H1 (cell line): ENCODE measurements at regions not wholly inside any gene's neighbourhood (a gene's known extent, or its start where the extent isn't known, plus 50 kb on each side); places are given as distances from the start of the nearest gene placed in this dataset.

Experiments
- CTCF ChIA-PET: fragments of 300-600 bp; sonication (Branson Sonifier 250); formaldehyde crosslinking; loops from one replicate; lab custom pipeline; 2021; ENCODE audit not compliant: partially characterized antibody; lab: Charles Lee
- POLR2A ChIA-PET: fragments of 300-600 bp; sonication (Branson Sonifier 250); formaldehyde crosslinking; loops from one replicate; lab custom pipeline; 2021; ENCODE audit warnings: inconsistent platforms; ENCODE audit not compliant: partially characterized antibody; lab: Charles Lee
- DNase-seq, 2 experiments: peaks; one replicate each; pipeline versions ENCODE4 v3.0.0 to v3.0.0-alpha.2; 2010 to 2022; ENCODE audit warnings: low spot score in 2 of 2, low read depth in 1 of 2, mixed read lengths in 1 of 2
- FAIRE-seq: peaks from 2 replicates; lab custom pipeline; 2011; peaks lifted over from hg19 to GRCh38; lab: Jason Lieb, UNC
- H2AFZ ChIP-seq: 2 replicates; pipeline ENCODE4 v1.8.1; 2012; ENCODE audit warnings: low read length, inconsistent platforms
- H2AK5ac ChIP-seq: 2 replicates; pipeline ENCODE4 v1.6.1; 2013; ENCODE audit warnings: low read depth, low read length
- H2BK120ac ChIP-seq: replicated peaks from 2 replicates; pipeline ENCODE3; 2013; ENCODE audit warnings: low read depth, low read length, inconsistent platforms
- H2BK12ac ChIP-seq: 2 replicates; pipeline ENCODE4 v1.6.1; 2013; ENCODE audit warnings: low read depth, low read length
- H2BK15ac ChIP-seq: 2 replicates; pipeline ENCODE4 v1.6.1; 2013; ENCODE audit warnings: low read length
- H2BK20ac ChIP-seq: 2 replicates; pipeline ENCODE4 v1.6.1; 2013; ENCODE audit warnings: low read length
- H2BK5ac ChIP-seq: 2 replicates; pipeline ENCODE4 v1.6.1; 2013; ENCODE audit warnings: low read depth, low read length
- H3K14ac ChIP-seq: 2 replicates; pipeline ENCODE4 v1.6.1; 2013; ENCODE audit warnings: inconsistent platforms; ENCODE audit not compliant: insufficient read length
- H3K18ac ChIP-seq: 2 replicates; pipeline ENCODE4 v1.6.1; 2013; ENCODE audit warnings: low read length; ENCODE audit errors: extremely low read depth
- H3K23ac ChIP-seq: 2 replicates; pipeline ENCODE4 v1.6.1; 2013; ENCODE audit warnings: inconsistent platforms; ENCODE audit not compliant: insufficient read length
- H3K23me2 ChIP-seq: 2 replicates; pipeline ENCODE4 v1.6.1; 2013; ENCODE audit warnings: low read depth, low read length
- H3K27ac ChIP-seq: 2 replicates; pipeline ENCODE4 v1.6.1; 2011; ENCODE audit warnings: low read depth, low read length, inconsistent platforms
- H3K27me3 ChIP-seq, 4 experiments: replicated peaks in 1 of 4; 1 replicate in 1 of 4; 2 replicates in 3 of 4; pipeline versions ENCODE4 v1.6.1 to v1.8.1; 2011 to 2013; ENCODE audit warnings: low read length in 3 of 4, mild to moderate bottlenecking in 3 of 4, inconsistent platforms in 2 of 4, mixed read lengths in 2 of 4, moderate library complexity in 1 of 4; ENCODE audit not compliant: control insufficient read depth in 3 of 4, insufficient read depth in 3 of 4; ENCODE audit errors: extremely low read depth in 1 of 4
- H3K36me3 ChIP-seq, 4 experiments: 2 replicates each; pipeline versions ENCODE4 v1.6.1 to v1.8.1; 2011 to 2013; ENCODE audit warnings: mild to moderate bottlenecking in 4 of 4, low read length in 3 of 4, moderate library complexity in 2 of 4, control low read depth in 1 of 4, inconsistent platforms in 1 of 4; ENCODE audit not compliant: insufficient read depth in 4 of 4, control insufficient read depth in 2 of 4
- H3K4ac ChIP-seq: replicated peaks from 2 replicates; pipeline ENCODE3; 2013; ENCODE audit warnings: low read length, low read depth, mixed read lengths, inconsistent platforms; ENCODE audit not compliant: insufficient read length
- H3K4me1 ChIP-seq, 4 experiments: replicated peaks in 1 of 4; 1 replicate in 1 of 4; 2 replicates in 3 of 4; pipeline versions ENCODE4 v1.6.1 to v1.8.1; 2011 to 2013; ENCODE audit warnings: low read length in 3 of 4, inconsistent platforms in 2 of 4, mixed read lengths in 1 of 4; ENCODE audit not compliant: insufficient read depth in 4 of 4, control insufficient read depth in 3 of 4
- H3K4me2 ChIP-seq, 2 experiments: 2 replicates each; pipeline versions ENCODE4 v1.6.1 to v1.8.1; 2011 to 2013; ENCODE audit warnings: low read depth in 2 of 2, low read length in 2 of 2, control low read depth in 1 of 2, inconsistent platforms in 1 of 2, mild to moderate bottlenecking in 1 of 2; ENCODE audit not compliant: insufficient read depth in 1 of 2
- H3K4me3 ChIP-seq, 4 experiments: fragments of 200-600, 300-600 bp in 1 of 4; sonication (generic), shearing (Covaris generic), sonication (Bioruptor Twin) in 1 of 4; 2 replicates each; pipeline versions ENCODE4 v1.5.1 to v1.8.1; 2011 to 2016; ENCODE audit warnings: low read length in 4 of 4, low read depth in 3 of 4, control low read depth in 2 of 4, inconsistent platforms in 2 of 4, mild to moderate bottlenecking in 2 of 4, mixed read lengths in 1 of 4, moderate library complexity in 1 of 4; ENCODE audit not compliant: insufficient read depth in 2 of 4; ENCODE audit errors: extremely low read depth in 1 of 4
- H3K56ac ChIP-seq: replicated peaks from 2 replicates; pipeline ENCODE3; 2013; ENCODE audit warnings: low read depth, mild to moderate bottlenecking, mixed read lengths, low read length, inconsistent platforms; ENCODE audit not compliant: insufficient read length
- H3K79me1 ChIP-seq: 2 replicates; pipeline ENCODE4 v1.6.1; 2013; ENCODE audit warnings: low read depth, low read length, control low read depth
- H3K79me2 ChIP-seq, 2 experiments: 2 replicates each; pipeline versions ENCODE4 v1.6.1 to v1.8.1; 2012 to 2013; ENCODE audit warnings: low read length in 2 of 2, mild to moderate bottlenecking in 2 of 2, inconsistent platforms in 1 of 2; ENCODE audit not compliant: insufficient read depth in 2 of 2, control insufficient read depth in 1 of 2
- H3K9ac ChIP-seq, 4 experiments: replicated peaks in 1 of 4; 1 replicate in 1 of 4; 2 replicates in 3 of 4; pipeline versions ENCODE4 v1.6.1 to v1.8.1; 2011 to 2013; ENCODE audit warnings: low read depth in 3 of 4, low read length in 3 of 4, control low read depth in 2 of 4, mild to moderate bottlenecking in 2 of 4, moderate library complexity in 2 of 4, inconsistent platforms in 1 of 4; ENCODE audit errors: extremely low read depth in 1 of 4
- H3K9me3 ChIP-seq, 2 experiments: 2 replicates each; pipeline versions ENCODE4 v1.6.1 to v1.8.1; 2012 to 2013; ENCODE audit warnings: mild to moderate bottlenecking in 2 of 2, moderate library complexity in 2 of 2, control low read depth in 1 of 2, inconsistent platforms in 1 of 2, low read depth in 1 of 2, low read length in 1 of 2, mixed read lengths in 1 of 2; ENCODE audit not compliant: insufficient read depth in 2 of 2
- H4K20me1 ChIP-seq, 2 experiments: replicated peaks in 1 of 2; 2 replicates each; pipeline versions ENCODE3 to v1.8.1; 2011 to 2013; ENCODE audit warnings: inconsistent platforms in 2 of 2, low read length in 2 of 2, mild to moderate bottlenecking in 1 of 2; ENCODE audit not compliant: insufficient read depth in 2 of 2, control insufficient read depth in 1 of 2
- H4K5ac ChIP-seq: 2 replicates; pipeline ENCODE4 v1.6.1; 2013; ENCODE audit warnings: low read length, low read depth, mixed read lengths, inconsistent platforms; ENCODE audit not compliant: insufficient read length
- H4K8ac ChIP-seq: 2 replicates; pipeline ENCODE4 v1.8.0; 2013; ENCODE audit warnings: mild to moderate bottlenecking, moderate library complexity, low read length, inconsistent platforms; ENCODE audit not compliant: insufficient read depth; ENCODE audit errors: extremely low read depth
- H4K91ac ChIP-seq: replicated peaks from 2 replicates; pipeline ENCODE3; 2013; ENCODE audit warnings: low read length, mixed read lengths, inconsistent platforms; ENCODE audit not compliant: insufficient read length
- CBX8 ChIP-seq: fragments of 300-800, 300-1000 bp; sonication (generic); IDR thresholded peaks from 2 replicates; pipeline ENCODE4 v1.7.1; 2016; ENCODE audit warnings: low read depth, low read length, borderline replicate concordance
- CHD1 ChIP-seq: IDR thresholded peaks from 2 replicates; pipeline ENCODE4 v1.6.1; 2012; ENCODE audit warnings: low read depth, low read length, improper control_type of control experiment
- CTBP2 ChIP-seq: IDR thresholded peaks from 2 replicates; pipeline ENCODE4 v1.7.0; 2011; ENCODE audit warnings: borderline replicate concordance, mild to moderate bottlenecking, moderate library complexity, mixed read lengths, low read length; ENCODE audit not compliant: insufficient read depth, insufficient read length
- EZH2 ChIP-seq: fragments of 200-600 bp; sonication (generic); IDR thresholded peaks from 2 replicates; pipeline ENCODE4 v1.7.1; 2012; ENCODE audit warnings: low read depth, mild to moderate bottlenecking, moderate library complexity, low read length, inconsistent platforms; ENCODE audit not compliant: severe bottlenecking
- HDAC2 ChIP-seq, 2 experiments: fragments of 300-600 bp in 1 of 2; sonication (generic) in 1 of 2; IDR thresholded peaks; 2 replicates each; pipeline ENCODE4 v1.6.1; 2011 to 2012; ENCODE audit warnings: low read depth in 2 of 2, low read length in 2 of 2, mild to moderate bottlenecking in 2 of 2, moderate library complexity in 2 of 2, borderline replicate concordance in 1 of 2, inconsistent platforms in 1 of 2
- KDM1A ChIP-seq: fragments of 200-600, 300-600 bp; sonication (generic); IDR thresholded peaks from 2 replicates; pipeline ENCODE4 v1.7.1; 2016; ENCODE audit warnings: mild to moderate bottlenecking, low read length, borderline replicate concordance
- POLR2AphosphoS5 ChIP-seq: IDR thresholded peaks from 2 replicates; pipeline ENCODE4 v1.6.1; 2011; ENCODE audit warnings: low read depth, low read length
- RNF2 ChIP-seq: fragments of 200-900, 300-1000 bp; sonication (generic); IDR thresholded peaks from 2 replicates; pipeline ENCODE4 v1.7.1; 2016; ENCODE audit warnings: borderline replicate concordance, low read depth, mild to moderate bottlenecking, antibody characterized with exemption, low read length; ENCODE audit not compliant: poor library complexity, severe bottlenecking; ENCODE audit errors: missing control alignments
- SP2 ChIP-seq: IDR thresholded peaks from 2 replicates; pipeline ENCODE4 v1.6.1; 2012; ENCODE audit warnings: mild to moderate bottlenecking, low read length, inconsistent platforms
- SP4 ChIP-seq: IDR thresholded peaks from 2 replicates; pipeline ENCODE4 v1.6.1; 2012; ENCODE audit warnings: low read length, inconsistent platforms
- TAF1 ChIP-seq: IDR thresholded peaks from 2 replicates; pipeline ENCODE4 v1.6.1; 2011; ENCODE audit warnings: mild to moderate bottlenecking, low read depth, low read length
- TBP ChIP-seq: IDR thresholded peaks from 2 replicates; pipeline ENCODE4 v1.6.1; 2011; ENCODE audit warnings: low read depth, low read length, improper control_type of control experiment
- YY1 ChIP-seq: IDR thresholded peaks from 2 replicates; pipeline ENCODE4 v1.6.1; 2011; ENCODE audit warnings: low read depth, mild to moderate bottlenecking, low read length
- WGBS, 2 experiments: shearing (Covaris generic) in 1 of 2; methylation state at CpG; one replicate each; pipeline versions ENCODE4 v1.1.6 to v1.1.7; 2013 to 2015; ENCODE audit warnings: low lambda C conversion rate in 2 of 2, mixed read lengths in 2 of 2, inconsistent platforms in 1 of 2, low coverage in 1 of 2, missing lambda C conversion rate in 1 of 2; ENCODE audit not compliant: insufficient replicate concordance in 2 of 2, insufficient coverage in 1 of 2, insufficient read length in 1 of 2; ENCODE audit errors: extremely low coverage in 1 of 2, missing lambda C conversion rate in 1 of 2; 5-methylcytosine and 5-hydroxymethylcytosine counted together
- TF ChIP-seq, protein P1 (sequence below): IDR thresholded peaks from 2 replicates; pipeline ENCODE4 v1.6.1; 2012; ENCODE audit warnings: inconsistent platforms

DNA sequence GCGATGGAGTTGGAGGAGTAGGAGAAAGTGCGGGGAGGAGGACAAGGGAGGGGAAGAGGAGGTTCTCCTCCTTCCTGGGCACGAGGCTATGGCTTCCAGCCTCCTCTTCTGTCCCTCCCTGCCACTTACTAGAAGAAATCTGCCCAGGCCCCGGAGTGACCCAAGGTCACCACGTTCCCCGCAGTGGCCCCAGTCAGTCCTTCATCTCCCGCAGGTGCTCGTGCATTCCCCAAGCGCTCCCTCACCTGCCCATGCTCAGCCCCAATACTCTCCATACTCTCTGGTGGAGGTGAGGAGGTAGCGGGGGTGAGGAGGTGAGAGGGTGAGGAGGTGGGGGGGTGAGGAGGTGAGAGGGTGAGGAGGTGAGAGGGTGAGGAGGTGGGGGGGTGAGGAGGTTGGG, 85.4 kb downstream of the CCDC185 start:
- CTCF ChIA-PET: interaction anchor here (1.2 kb wide), 1 partner anchor 9 kb away, joined by 4 read pairs; no protein-coding TSS in a partner anchor
- TF ChIP-seq CTBP2 (no peak), YY1 (no peak), RNF2 (no peak), EZH2 (no peak), TBP (no peak), SP2 (no peak), TAF1 (no peak), CHD1 (no peak), POLR2AphosphoS5 (no peak), HDAC2 (IDR thresholded peaks at IDR 0.05; ENCODE audit: borderline replicate concordance in 1 of 2, low read depth in 2 of 2, low read length in 2 of 2) (no peak), KDM1A (no peak), CBX8 (no peak), SP4 (no peak)
- TF ChIP-seq, protein P1, sequence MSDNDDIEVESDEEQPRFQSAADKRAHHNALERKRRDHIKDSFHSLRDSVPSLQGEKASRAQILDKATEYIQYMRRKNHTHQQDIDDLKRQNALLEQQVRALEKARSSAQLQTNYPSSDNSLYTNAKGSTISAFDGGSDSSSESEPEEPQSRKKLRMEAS: no peak

More for the DNA sequence above, 85.4 kb downstream of the CCDC185 start:
- Histone ChIP-seq H3K56ac (no peak overlapping the region), H3K79me1 (no peaks in the 10 kb centered on the region), H2BK20ac (no peak overlapping the region), H3K27me3 (peaks cover 0 to 2% (median 0%) of the 10 kb centered on the region in 4 experiments; a peak in 1 of 7 replicates), H2BK15ac (no peak overlapping the region), H3K18ac (no peak overlapping the region), H4K91ac (no peak overlapping the region), H4K8ac (no peak overlapping the region; the same call in 1 of the 2 replicates), H3K4me3 (no peak overlapping the region), H3K23ac (no peak overlapping the region), H3K4me1 (peaks cover 5 to 11% (median 8%) of the 10 kb centered on the region in 4 experiments), H3K14ac (no peak overlapping the region), H2AFZ (no peak overlapping the region), H3K23me2 (0 out of 2 replicates have a peak, but pooled peaks cover 2% of the 10 kb centered on the region), H4K20me1 (peaks cover 0 to 2% of the 10 kb centered on the region in 2 experiments), H2BK5ac (no peak overlapping the region), H4K5ac (no peak overlapping the region), H3K9ac (no peak overlapping the region), H3K36me3 (no peaks in the 10 kb centered on the region), H2BK12ac (no peak overlapping the region), H3K4me2 (no peak overlapping the region; a peak in 1 of 4 replicates), H3K9me3 (no peaks in the 10 kb centered on the region), H2BK120ac (no peak overlapping the region), H3K27ac (no peak overlapping the region), H2AK5ac (peak overlapping the region; percentile 34; the same call in 1 of the 2 replicates), H3K4ac (no peak overlapping the region), H3K79me2 (no peaks in the 10 kb centered on the region)
- POLR2A ChIA-PET: no interaction called here
- FAIRE-seq (no peak), DNase-seq (no peak)
- 81 to 100% methylated on average over 2 to 7 of the region's 10 CpGs for WGBS, 2 experiments
